GM12878 (cell line): ENCODE measurements at regions not wholly inside any gene's neighbourhood (a gene's known extent, or its start where the extent isn't known, plus 50 kb on each side); places are given as distances from the start of the nearest gene placed in this dataset.

Experiments used
- ATAC-seq: fragments of 200-7000 bp; cut with Tn5 transposase; 3 replicates; pipeline ENCODE4 v1.9.1; 2020; ENCODE audit warnings: mild to moderate bottlenecking, moderate library complexity
- BruUV-seq: library from RNA; stranded (reverse); fragments of 400-500 nt; replicated peaks from 2 replicates; lab custom pipeline; 2021; lab: Mats Ljungman, UMichigan
- CTCF ChIA-PET: fragments of 300-600 bp; sonication (Branson Sonifier 250); formaldehyde crosslinking; extraction: SDS; loops from one replicate; lab custom pipeline; 2021; ENCODE audit warnings: inconsistent platforms; lab: Yijun Ruan, JAX
- POLR2A ChIA-PET: fragments of 350-600 bp; formaldehyde crosslinking; extraction: SDS; loops from one replicate; lab custom pipeline; 2021; ENCODE audit warnings: inconsistent platforms; lab: Charles Lee
- RAD21 ChIA-PET: fragments of 300-600 bp; sonication (Branson Sonifier 250); formaldehyde crosslinking; loops from one replicate; lab custom pipeline; 2023; ENCODE audit warnings: antibody characterized with exemption; ENCODE audit not compliant: unreplicated experiment; lab: Charles Lee
- SMC1A ChIA-PET: fragments of 300-600 bp; sonication (Branson Sonifier 250); formaldehyde crosslinking; loops from one replicate; lab custom pipeline; 2023; ENCODE audit not compliant: unreplicated experiment, uncharacterized antibody; lab: Charles Lee
- DNase-seq: peaks from one replicate; pipeline ENCODE4 v3.0.0-alpha.2; 2011; ENCODE audit warnings: low read depth, low spot score
- FAIRE-seq: peaks from 3 replicates; lab custom pipeline; 2011; peaks lifted over from hg19 to GRCh38; lab: Jason Lieb, UNC
- H2AFZ ChIP-seq: 2 replicates; pipeline ENCODE4 v1.6.0; 2011; ENCODE audit warnings: low read depth, low read length, control low read depth; ENCODE audit not compliant: control insufficient read depth
- H3K27ac ChIP-seq: 2 replicates; pipeline ENCODE4 v1.5.1; 2011; ENCODE audit warnings: control low read depth; ENCODE audit not compliant: control insufficient read depth, insufficient read depth
- H3K27me3 ChIP-seq, 2 experiments: replicated peaks in 1 of 2; 2 replicates each; pipeline versions ENCODE4 v1.6.0 to v1.6.1; 2011; ENCODE audit warnings: low read length in 1 of 2; ENCODE audit not compliant: control insufficient read depth in 2 of 2, insufficient read depth in 2 of 2
- H3K36me3 ChIP-seq, 2 experiments: 2 replicates each; pipeline ENCODE4 v1.5.1; 2011; ENCODE audit warnings: low read length in 1 of 2; ENCODE audit not compliant: control insufficient read depth in 2 of 2, insufficient read depth in 2 of 2
- H3K4me1 ChIP-seq: 2 replicates; pipeline ENCODE4 v1.6.1; 2011; ENCODE audit warnings: mild to moderate bottlenecking, low read length, moderate library complexity, mixed read lengths; ENCODE audit not compliant: control insufficient read depth, insufficient read depth
- H3K4me2 ChIP-seq: 2 replicates; pipeline ENCODE4 v1.6.0; 2011; ENCODE audit warnings: control low read depth; ENCODE audit not compliant: control insufficient read depth, insufficient read depth
- H3K4me3 ChIP-seq: fragments of 200-600 bp; sonication (generic); 2 replicates; pipeline ENCODE4 v1.5.1; 2016
- H3K79me2 ChIP-seq: 2 replicates; pipeline ENCODE4 v1.6.0; 2011; ENCODE audit warnings: low read length; ENCODE audit not compliant: control insufficient read depth, insufficient read depth
- H3K9ac ChIP-seq: 2 replicates; pipeline ENCODE4 v1.8.0; 2011; ENCODE audit warnings: low read length, control low read depth, mixed read lengths; ENCODE audit not compliant: control insufficient read depth, insufficient read depth
- H3K9me3 ChIP-seq: replicated peaks from 3 replicates; pipeline ENCODE4 v1.5.1; 2011; ENCODE audit warnings: mild to moderate bottlenecking, low read length; ENCODE audit not compliant: control insufficient read depth, insufficient read depth
- H4K20me1 ChIP-seq: 2 replicates; pipeline ENCODE4 v1.6.0; 2011; ENCODE audit not compliant: control insufficient read depth, insufficient read depth
- CEBPZ ChIP-seq: fragments of 150-350 bp; IDR thresholded peaks from 2 replicates; pipeline ENCODE4 v1.6.1; 2016; ENCODE audit warnings: low read depth, low read length
- CTCF ChIP-seq, 3 experiments: IDR thresholded peaks in 2 of 3; conservative IDR thresholded peaks in 1 of 3; 2 replicates each; pipeline ENCODE4 v1.5.1; 2011; ENCODE audit warnings: low read depth in 3 of 3, low read length in 3 of 3, mild to moderate bottlenecking in 3 of 3, control low read depth in 2 of 3, moderate library complexity in 2 of 3, inconsistent platforms in 1 of 3, mixed read lengths in 1 of 3; ENCODE audit not compliant: control insufficient read depth in 2 of 3, insufficient read depth in 1 of 3; ENCODE audit errors: extremely low read depth in 1 of 3
- EZH2 ChIP-seq: IDR thresholded peaks from 2 replicates; pipeline ENCODE4 v1.6.1; 2012; ENCODE audit warnings: low read depth, mild to moderate bottlenecking, control low read depth, inconsistent platforms, low read length, borderline replicate concordance; ENCODE audit not compliant: control insufficient read depth
- FOS ChIP-seq: IDR thresholded peaks from 3 replicates; pipeline ENCODE4 v1.6.1; 2011; ENCODE audit warnings: borderline replicate concordance; ENCODE audit not compliant: insufficient read length; ENCODE audit errors: extremely low read depth
- HCFC1 ChIP-seq: fragments of 150-350 bp; IDR thresholded peaks from 2 replicates; pipeline ENCODE4 v1.6.1; 2014; ENCODE audit warnings: low read length
- HDAC2 ChIP-seq: fragments of 200-600 bp; sonication (generic); IDR thresholded peaks from 2 replicates; pipeline ENCODE4 v1.6.1; 2017
- HSF1 ChIP-seq: fragments of 150-350 bp; IDR thresholded peaks from 2 replicates; pipeline ENCODE4 v1.6.1; 2014; ENCODE audit warnings: mild to moderate bottlenecking, low read depth, low read length
- KAT2A ChIP-seq: conservative IDR thresholded peaks from 2 replicates; pipeline ENCODE4 v1.6.1; 2011; ENCODE audit warnings: low read depth, low read length; ENCODE audit not compliant: control insufficient read depth
- KLF5 ChIP-seq: fragments of 450-650 bp; IDR thresholded peaks from 2 replicates; pipeline ENCODE4 v1.6.1; 2014; ENCODE audit warnings: mild to moderate bottlenecking; ENCODE audit not compliant: partially characterized antibody
- ZBTB40 ChIP-seq: fragments of 450-650 bp; IDR thresholded peaks from 2 replicates; pipeline ENCODE4 v1.6.1; 2016; ENCODE audit warnings: mild to moderate bottlenecking, moderate library complexity, borderline replicate concordance
- WGBS: methylation state at CpG from one replicate; pipeline ENCODE4 v1.1.6; 2016; ENCODE audit warnings: low lambda C conversion rate; ENCODE audit not compliant: insufficient replicate concordance, insufficient coverage; ENCODE audit errors: missing lambda C conversion rate; 5-methylcytosine and 5-hydroxymethylcytosine counted together
- in situ Hi-C: fragments of 300-500 bp; cut with MboI; formaldehyde crosslinking; loops from 9 replicates; pipeline ENCODE4 v1.14.3; 2018; ENCODE audit warnings: mixed read lengths
- intact Hi-C: fragments of 100-400 bp; cut with micrococcal nuclease; formaldehyde crosslinking; loops from one replicate; pipeline ENCODE4 v1.14.2; 2022; ENCODE audit not compliant: unreplicated experiment

GRCh38 chr16:55133654-55134053 is 190.3 kb upstream of the IRX6 start (continued):
- TF ChIP-seq ZBTB40 (no peak), CTCF (IDR thresholded peaks at IDR 0.05 in 2 of 3, conservative IDR thresholded peaks at IDR 0.05 in 1 of 3; ENCODE audit: control insufficient read depth in 2 of 3, extremely low read depth in 1 of 3, insufficient read depth in 1 of 3, low read depth in 3 of 3, low read length in 3 of 3) (no peak)

- ATAC-seq (no peak), FAIRE-seq (no peak), DNase-seq (no peak)
- intact Hi-C loops = no loop called here
- no TSS peak for BruUV-seq
- CTCF ChIA-PET = no interaction called here
- Histone ChIP-seq H2AFZ (no peak overlapping the region), H3K9ac (no peak overlapping the region), H3K27me3 (no peaks in the 10 kb centered on the region), H3K27ac (no peak overlapping the region), H3K36me3 (no peaks in the 10 kb centered on the region), H3K9me3 (no peaks in the 10 kb centered on the region), H3K4me2 (no peak overlapping the region), H3K79me2 (no peaks in the 10 kb centered on the region), H4K20me1 (no peaks in the 10 kb centered on the region), H3K4me1 (no peaks in the 10 kb centered on the region), H3K4me3 (no peak overlapping the region)
- in situ Hi-C loops = no loop called here
- SMC1A ChIA-PET = no interaction called here
- WGBS = 86% methylated on average over 1 of the region's 1 CpG
- POLR2A ChIA-PET = no interaction called here
- RAD21 ChIA-PET = no interaction called here
- no peak for TF ChIP-seq HSF1
- TF ChIP-seq CEBPZ = no peak
- TF ChIP-seq EZH2 = no peak
- TF ChIP-seq HDAC2 = no peak
- no peak for TF ChIP-seq FOS
- TF ChIP-seq HCFC1 = no peak
- no peak for TF ChIP-seq KAT2A
- TF ChIP-seq KLF5 = no peak
These were observed 187.4 kb upstream of the IRX6 start for GRCh38 chr16:55136356-55137150.
